ENCODE measurements at regions not wholly inside any gene's neighbourhood (a gene's known extent, or its start where the extent isn't known, plus 50 kb on each side); places are given as distances from the start of the nearest gene placed in this dataset.

DNA sequence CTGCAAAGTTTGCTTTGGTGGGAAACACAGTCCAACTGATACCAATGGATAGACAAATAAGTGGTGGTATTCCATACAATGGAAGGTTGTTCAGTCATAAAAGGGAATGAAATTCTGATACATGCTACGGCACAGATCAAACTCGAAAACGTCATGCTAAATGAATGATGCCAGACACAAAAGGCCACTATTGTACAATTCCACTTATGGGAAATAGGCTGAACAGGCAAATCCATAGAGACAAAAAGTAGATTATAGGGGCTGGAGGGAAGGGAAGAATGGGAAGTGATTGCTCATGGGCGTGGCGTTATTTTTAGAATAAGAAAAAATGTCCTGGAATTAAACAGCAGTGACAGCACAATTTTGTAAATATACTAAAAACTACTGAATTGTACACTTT is 66.0 kb upstream of the FOXK1 start:
- no peaks in the 10 kb centered on the region for H4K20me1 ChIP-seq (ENCODE audit: low read depth)
- no peaks in the 10 kb centered on the region for H3K27me3 ChIP-seq
- Mint-ChIP-seq H3K27me3 (ENCODE audit: insufficient read depth, low read depth) (peaks cover 6% of the 10 kb centered on the region), H3K4me1 (peaks cover 18% of the 10 kb centered on the region), H3K9me3 (peaks cover 3% of the 10 kb centered on the region), H3K4me3 (no peak overlapping the region), H3K36me3 (no peaks in the 10 kb centered on the region), H3K27ac (no peak overlapping the region)
- H3F3A ChIP-seq (ENCODE audit: low read depth), result peaks cover 6% of the 10 kb centered on the region
- H3K9ac ChIP-seq, result no peak overlapping the region
- H3K4me3 ChIP-seq, result no peak overlapping the region
- no peak overlapping the region for H3K27ac ChIP-seq
- DNase-seq (ENCODE audit: low spot score), result no peak
- H3K9me3 ChIP-seq (ENCODE audit: low read depth), result no peaks in the 10 kb centered on the region
- TF ChIP-seq EZH2phosphoT487 (IDR thresholded peaks at IDR 0.05) (no peak), CTCF (IDR thresholded peaks at IDR 0.05) (no peak), EZH2 (IDR thresholded peaks at IDR 0.05) (no peak)
- H3K4me2 ChIP-seq, result no peak overlapping the region
- H2AFZ ChIP-seq (replicated peaks), result no peak overlapping the region
- no peaks in the 10 kb centered on the region for H3K79me2 ChIP-seq (ENCODE audit: low read depth)
- H3K36me3 ChIP-seq, result no peaks in the 10 kb centered on the region
- H3K4me1 ChIP-seq, result peaks cover 12% of the 10 kb centered on the region

DNA sequence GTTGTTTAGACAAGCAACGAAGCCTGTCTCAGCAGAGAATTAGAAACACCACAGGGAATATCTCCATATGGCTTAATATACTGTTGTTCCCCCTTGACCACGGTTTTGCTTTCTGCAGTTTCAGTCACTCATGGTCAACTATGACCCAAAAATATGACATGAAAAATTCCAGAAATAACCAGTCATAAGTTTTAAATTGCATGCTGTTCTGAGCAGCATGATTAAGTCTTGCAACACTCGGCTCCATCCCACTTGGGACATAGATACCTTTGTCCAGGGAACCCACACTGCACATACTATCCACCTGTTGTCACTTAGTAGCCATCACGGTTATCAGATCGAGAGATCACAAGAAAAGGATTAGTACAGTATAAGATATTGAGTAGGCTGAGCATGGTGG is 60.7 kb upstream of the FOXK1 start:
- no peaks in the 10 kb centered on the region for H3K36me3 Mint-ChIP-seq
- no peak overlapping the region for H3K27ac Mint-ChIP-seq
- H3K9me3 Mint-ChIP-seq, result peaks cover 21% of the 10 kb centered on the region
- no peaks in the 10 kb centered on the region for H3K36me3 ChIP-seq
- H3K27ac ChIP-seq, result no peak overlapping the region
- no peak for DNase-seq (ENCODE audit: low spot score)
- H3K27me3 ChIP-seq, result no peaks in the 10 kb centered on the region
- peaks cover 6% of the 10 kb centered on the region for H3K27me3 Mint-ChIP-seq (ENCODE audit: insufficient read depth, low read depth)
- H3K4me1 ChIP-seq, result no peaks in the 10 kb centered on the region
- no peaks in the 10 kb centered on the region for H4K20me1 ChIP-seq (ENCODE audit: low read depth)
- H3K4me1 Mint-ChIP-seq, result peaks cover 13% of the 10 kb centered on the region
- no peak overlapping the region for H3K4me3 Mint-ChIP-seq
- no peaks in the 10 kb centered on the region for H3F3A ChIP-seq (ENCODE audit: low read depth)
- no peak overlapping the region for H3K4me3 ChIP-seq
- no peak overlapping the region for H2AFZ ChIP-seq (replicated peaks)
- H3K9ac ChIP-seq, result no peak overlapping the region
- no peak for TF ChIP-seq EZH2phosphoT487 (IDR thresholded peaks at IDR 0.05)
- no peak for TF ChIP-seq CTCF (IDR thresholded peaks at IDR 0.05)
- TF ChIP-seq EZH2 (IDR thresholded peaks at IDR 0.05), result no peak
- no peak overlapping the region for H3K4me2 ChIP-seq
- H3K9me3 ChIP-seq (ENCODE audit: low read depth), result no peaks in the 10 kb centered on the region
- no peaks in the 10 kb centered on the region for H3K79me2 ChIP-seq (ENCODE audit: low read depth)

GRCh38 chr7:4626318-4626845 is 55.7 kb upstream of the FOXK1 start:
- Histone ChIP-seq H4K20me1 (ENCODE audit: low read depth) (no peaks in the 10 kb centered on the region), H3K36me3 (no peaks in the 10 kb centered on the region), H3K4me3 (no peak overlapping the region), H3K27me3 (peaks cover 44% of the 10 kb centered on the region), H3K79me2 (ENCODE audit: low read depth) (no peaks in the 10 kb centered on the region), H3K9ac (no peak overlapping the region), H3F3A (ENCODE audit: low read depth) (peaks cover 4% of the 10 kb centered on the region), H3K4me2 (no peak overlapping the region), H3K4me1 (no peaks in the 10 kb centered on the region), H2AFZ (replicated peaks) (no peak overlapping the region), H3K27ac (no peak overlapping the region), H3K9me3 (ENCODE audit: low read depth) (no peaks in the 10 kb centered on the region)
- no peak overlapping the region for H3K27ac Mint-ChIP-seq
- H3K27me3 Mint-ChIP-seq (ENCODE audit: insufficient read depth, low read depth), result peaks cover 11% of the 10 kb centered on the region
- H3K36me3 Mint-ChIP-seq, result no peaks in the 10 kb centered on the region
- no peak for TF ChIP-seq EZH2 (IDR thresholded peaks at IDR 0.05)
- TF ChIP-seq CTCF (IDR thresholded peaks at IDR 0.05), result no peak
- TF ChIP-seq EZH2phosphoT487 (IDR thresholded peaks at IDR 0.05), result no peak
- H3K4me1 Mint-ChIP-seq, result peaks cover 11% of the 10 kb centered on the region
- peaks cover 15% of the 10 kb centered on the region for H3K9me3 Mint-ChIP-seq
- H3K4me3 Mint-ChIP-seq, result no peak overlapping the region
- DNase-seq (ENCODE audit: low spot score), result no peak
